Stimulated activated CD8-positive, alpha-beta memory T cell treated with anti-CD3 and anti-CD28 coated beads, Interleukin-12 subunit alpha, Interleukin-12 subunit beta, amount 100 ng/mL, for 1 hour (primary cell): ENCODE measurements at regions not wholly inside any gene's neighbourhood (a gene's known extent, or its start where the extent isn't known, plus 50 kb on each side); places are given as distances from the start of the nearest gene placed in this dataset.

Experiments
- DNase-seq: peaks from one replicate; pipeline ENCODE4 v3.0.0-alpha.2; 2020; ENCODE audit warnings: low read depth

DNA sequence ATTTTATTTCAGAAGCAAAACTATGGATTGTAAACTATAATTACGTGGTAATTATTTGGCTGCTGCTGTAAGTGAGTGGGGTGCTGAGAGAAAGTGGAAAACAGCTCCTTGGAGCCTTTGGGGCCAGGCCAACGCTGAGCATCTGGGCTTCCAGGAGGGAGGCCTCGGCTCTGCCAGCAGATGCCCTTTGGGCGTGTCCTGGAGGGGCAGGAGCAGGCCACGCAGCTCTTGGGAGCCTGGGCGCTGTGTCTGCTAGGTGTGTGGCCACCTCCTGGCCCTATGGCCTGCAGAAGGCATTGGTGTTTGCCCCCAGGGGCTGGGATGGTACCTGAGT lies 423.3 kb downstream of the GLRX3 start:
- DNase-seq: no peak

GRCh38 chr10:130560116-130560515 lies 423.9 kb downstream of the GLRX3 start:
- no peak for DNase-seq

DNA sequence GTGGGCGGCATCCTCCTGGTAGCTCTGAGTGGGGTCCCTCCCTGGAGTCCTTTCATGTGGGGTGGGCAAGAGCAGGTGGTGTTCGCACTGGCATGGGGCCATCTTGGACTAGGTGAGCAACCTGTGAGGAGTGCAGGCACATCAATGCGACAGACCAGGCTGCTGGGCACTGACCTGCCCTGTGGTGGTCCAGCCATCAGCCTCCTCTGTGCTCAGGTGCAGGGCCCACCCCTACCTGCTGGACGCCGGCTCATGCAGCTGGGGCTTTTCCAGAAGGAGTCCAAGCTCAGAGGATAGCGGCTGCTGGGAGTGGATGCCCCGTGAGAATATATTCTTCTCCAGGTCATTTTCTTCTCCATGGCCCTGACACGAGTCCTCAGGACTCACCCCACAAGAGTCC lies 424.4 kb downstream of the GLRX3 start:
- DNase-seq: no peak

DNA sequence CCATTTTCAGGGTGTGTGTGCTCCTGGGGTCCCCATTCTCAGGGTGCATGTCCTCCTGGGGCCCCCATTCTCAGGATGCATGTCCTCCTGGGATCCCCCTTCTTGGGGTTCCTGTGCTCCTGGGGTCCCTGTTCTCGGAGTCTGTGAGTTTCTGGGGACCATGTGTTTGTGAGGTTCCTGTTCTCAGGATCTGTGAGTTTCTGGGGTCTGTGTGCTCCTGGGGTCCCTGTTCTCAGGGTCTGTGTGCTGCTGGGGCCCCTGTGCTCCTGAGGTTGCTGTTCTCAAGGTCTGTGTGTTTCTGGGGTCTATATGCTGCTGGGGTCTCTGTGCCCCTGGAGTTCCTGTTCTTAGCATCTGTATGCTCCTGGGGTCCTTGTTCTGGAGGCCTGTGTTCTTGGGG lies 425.5 kb downstream of the GLRX3 start:
- DNase-seq: no peak

DNA sequence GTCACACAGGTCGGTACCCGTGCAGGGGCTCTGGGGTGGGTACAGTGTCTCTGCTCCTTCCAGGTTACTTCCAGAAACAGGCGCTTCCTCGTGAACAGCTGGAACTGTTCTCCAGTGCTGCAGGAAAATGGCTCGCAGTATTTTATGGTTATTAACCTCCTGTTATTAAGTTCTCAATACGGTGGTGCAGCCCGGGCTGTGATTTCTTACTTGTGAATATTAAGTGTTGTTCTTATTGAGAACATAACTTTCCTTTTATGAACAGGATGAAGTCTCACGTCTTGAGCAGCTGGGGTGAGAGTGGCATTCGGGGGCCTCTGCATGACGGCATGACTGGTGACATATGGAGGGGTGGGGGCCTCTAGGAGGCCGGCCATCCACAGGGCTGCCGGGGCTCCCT lies 430.8 kb downstream of the GLRX3 start:
- no peak for DNase-seq

GRCh38 chr10:130567436-130567835 lies 431.2 kb downstream of the GLRX3 start:
- DNase-seq: no peak

DNA sequence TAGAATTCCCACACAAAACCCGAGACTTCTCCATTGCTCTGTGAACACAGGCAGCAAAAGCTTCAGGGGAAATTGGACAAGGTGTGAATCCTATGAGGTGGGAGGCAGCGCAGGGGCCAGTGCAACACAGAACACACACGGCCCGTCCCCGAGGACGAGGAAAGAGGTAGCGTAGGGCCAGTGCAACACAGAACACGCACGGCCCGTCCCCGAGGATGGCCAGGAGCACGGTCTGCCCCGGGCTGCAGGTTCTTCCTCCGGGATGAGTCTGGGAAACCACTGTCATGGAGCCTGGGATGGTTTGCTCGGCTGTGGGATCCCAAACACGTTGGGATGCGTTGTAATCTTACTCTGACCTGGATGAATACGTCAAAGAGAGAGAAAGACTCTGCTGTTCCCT lies 432.1 kb downstream of the GLRX3 start:
- no peak for DNase-seq

GRCh38 chr10:130570074-130570473 lies 433.9 kb downstream of the GLRX3 start:
- no peak for DNase-seq

DNA sequence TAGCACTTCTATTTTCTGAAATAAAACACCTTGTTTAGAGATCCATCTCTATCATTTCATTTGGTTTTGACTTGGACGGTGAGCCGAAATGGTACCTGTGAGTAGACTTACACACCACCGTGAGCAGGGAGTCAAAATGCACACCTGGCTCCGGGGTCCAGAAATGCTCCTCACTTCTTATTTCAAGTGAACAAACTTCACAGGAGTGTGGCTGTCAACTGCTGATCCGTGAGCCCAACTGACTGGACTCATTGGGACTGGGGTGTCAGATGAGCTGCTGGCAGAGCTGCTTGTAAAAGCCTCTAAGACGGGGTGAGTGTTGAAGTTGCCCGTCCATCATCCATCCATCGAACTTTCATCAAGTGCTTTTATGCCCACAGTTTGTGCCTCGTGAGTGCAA lies 435.5 kb downstream of the GLRX3 start:
- DNase-seq: no peak

DNA sequence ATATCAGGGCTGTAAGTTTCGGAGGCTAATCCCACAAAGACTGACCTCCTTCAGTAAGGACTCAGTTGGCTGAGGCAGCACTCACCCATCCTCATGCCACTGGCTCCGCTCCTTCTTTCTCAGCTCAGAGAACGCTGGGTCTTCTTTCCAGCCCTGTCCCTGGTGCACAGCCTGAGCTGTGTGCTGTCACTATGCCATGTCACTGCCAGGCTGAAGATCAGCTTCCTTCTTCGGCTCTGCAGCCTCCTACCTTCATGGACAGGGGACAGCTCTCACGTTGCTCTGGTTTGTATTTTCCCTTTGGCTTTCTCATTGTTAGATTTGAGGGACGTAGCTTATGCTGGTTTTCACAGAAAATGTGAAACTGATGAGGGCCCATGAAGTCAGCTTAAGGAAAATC lies 437.3 kb downstream of the GLRX3 start:
- DNase-seq: no peak

GRCh38 chr10:130575756-130576285 lies 439.6 kb downstream of the GLRX3 start:
- DNase-seq: no peak

GRCh38 chr10:130576427-130576826 lies 440.2 kb downstream of the GLRX3 start:
- DNase-seq: no peak

- no peak for DNase-seq
These were observed 440.8 kb downstream of the GLRX3 start for GRCh38 chr10:130577039-130577438.

DNA sequence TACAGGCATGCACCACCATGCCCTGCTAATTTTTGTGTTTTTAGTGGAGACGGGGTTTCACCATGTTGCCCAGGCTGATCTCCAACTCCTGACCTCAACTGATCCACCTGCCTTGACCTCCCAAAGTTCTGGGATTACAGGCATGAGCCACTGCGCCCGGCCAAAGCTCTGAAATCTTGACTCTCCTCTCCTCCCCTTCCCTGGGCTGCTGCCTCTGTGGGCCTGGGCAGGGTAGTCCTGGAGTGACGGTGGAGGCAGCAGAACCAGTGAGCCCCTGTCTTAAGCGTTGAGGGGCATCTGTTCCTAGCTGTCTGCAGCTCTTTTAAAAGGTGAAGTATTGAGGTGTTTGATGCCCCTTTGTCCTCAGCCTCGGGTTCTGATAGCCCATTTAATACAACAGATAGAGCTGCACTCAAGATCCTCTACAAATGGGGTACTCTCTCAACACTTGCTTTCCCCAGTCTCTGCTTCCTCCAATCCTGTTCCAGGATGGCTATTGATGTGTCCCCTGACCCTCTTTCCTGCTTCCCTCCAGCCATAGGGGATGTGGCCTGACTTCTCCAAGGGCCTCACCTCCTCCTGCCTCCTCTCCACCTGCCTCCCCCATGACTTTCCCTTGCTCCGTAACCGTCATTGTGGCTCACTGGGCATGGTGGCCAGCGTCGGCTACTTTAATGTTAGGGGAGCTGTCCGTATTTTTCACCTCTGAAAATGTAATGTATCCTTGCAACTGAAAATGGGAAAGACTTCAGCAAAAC lies 442.5 kb downstream of the GLRX3 start:
- DNase-seq: no peak

DNA sequence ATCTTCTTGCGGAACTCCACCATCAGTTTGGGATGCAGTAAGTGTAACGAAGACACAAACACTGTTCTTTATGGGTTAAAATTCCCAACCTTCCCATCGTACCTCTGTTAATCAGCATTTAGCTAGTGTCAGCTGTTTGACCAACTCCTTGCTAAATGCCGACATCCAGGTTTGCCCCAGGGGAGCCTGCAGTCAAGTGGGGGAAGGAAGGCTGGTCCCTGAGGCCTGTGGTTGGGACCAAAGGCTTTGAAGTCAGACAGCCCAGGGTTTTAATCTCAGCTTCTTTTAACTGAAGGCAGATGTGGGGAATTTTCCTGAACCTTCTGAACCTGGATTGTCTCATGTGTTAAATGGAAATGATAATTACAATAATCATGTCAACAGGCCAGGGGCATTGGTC lies 443.7 kb downstream of the GLRX3 start:
- no peak for DNase-seq

DNA sequence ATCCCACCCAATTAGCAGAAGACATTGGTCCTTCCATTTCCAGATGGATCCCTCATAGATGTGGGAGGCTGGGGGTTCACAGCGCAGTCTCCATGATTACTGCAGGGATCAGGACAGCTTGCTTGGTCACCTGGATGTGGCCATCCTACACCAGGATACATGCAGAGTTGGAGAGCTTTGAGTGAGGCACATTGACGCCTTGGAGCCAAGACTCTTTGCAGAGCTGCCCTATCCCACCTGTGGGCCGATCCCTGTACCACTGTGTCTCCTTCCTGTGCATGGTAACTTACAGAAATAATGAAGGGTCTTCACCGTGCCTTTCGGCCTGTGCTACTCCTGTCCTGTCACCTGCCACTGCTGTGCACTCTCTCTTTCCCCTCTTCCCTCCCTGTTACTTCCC lies 444.8 kb downstream of the GLRX3 start:
- no peak for DNase-seq

GRCh38 chr10:130587718-130588117 lies 451.5 kb downstream of the GLRX3 start:
- DNase-seq: no peak

DNA sequence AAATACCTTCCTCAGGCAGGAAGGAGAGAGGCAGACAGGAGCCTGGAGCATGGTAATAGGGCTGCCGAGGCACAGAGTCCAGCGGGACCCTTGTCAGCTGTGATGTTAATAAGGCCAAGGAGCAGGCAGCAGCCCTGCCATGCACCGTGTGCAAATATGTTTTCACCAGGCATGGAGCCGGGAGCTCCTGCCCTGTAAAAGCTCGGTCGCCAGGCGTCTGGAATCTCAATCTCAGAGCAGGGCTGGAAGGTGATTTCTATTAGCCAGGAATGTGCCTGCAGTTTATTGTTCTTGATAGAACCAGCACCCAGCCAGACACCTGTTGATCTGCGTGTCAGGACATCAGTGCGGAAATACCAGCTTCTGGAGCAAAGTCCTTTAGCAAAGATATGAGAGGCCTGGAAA lies 469.8 kb downstream of the GLRX3 start:
- no peak for DNase-seq

GRCh38 chr10:130607366-130607765 lies 471.2 kb downstream of the GLRX3 start:
- no peak for DNase-seq

DNA sequence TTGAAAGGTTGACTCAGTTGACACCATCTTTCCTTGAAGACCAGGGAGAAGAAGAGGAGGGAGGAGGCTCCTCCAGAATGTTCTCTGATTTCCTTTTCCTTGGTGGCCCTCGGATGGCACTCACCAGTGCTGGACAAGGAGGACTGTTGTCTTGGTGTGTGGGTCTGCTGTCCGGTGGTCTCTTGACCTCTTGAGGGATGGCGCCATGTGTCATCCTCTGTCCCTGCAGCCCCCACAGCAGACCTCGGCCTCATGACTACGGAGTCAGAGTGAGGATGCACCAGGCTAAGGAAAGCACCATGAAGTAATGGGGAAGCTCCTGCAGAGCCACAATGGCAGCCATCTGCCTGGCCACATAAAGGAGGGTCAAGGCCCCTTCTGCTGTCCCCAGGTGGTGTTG lies 475.0 kb downstream of the GLRX3 start:
- DNase-seq: no peak

DNA sequence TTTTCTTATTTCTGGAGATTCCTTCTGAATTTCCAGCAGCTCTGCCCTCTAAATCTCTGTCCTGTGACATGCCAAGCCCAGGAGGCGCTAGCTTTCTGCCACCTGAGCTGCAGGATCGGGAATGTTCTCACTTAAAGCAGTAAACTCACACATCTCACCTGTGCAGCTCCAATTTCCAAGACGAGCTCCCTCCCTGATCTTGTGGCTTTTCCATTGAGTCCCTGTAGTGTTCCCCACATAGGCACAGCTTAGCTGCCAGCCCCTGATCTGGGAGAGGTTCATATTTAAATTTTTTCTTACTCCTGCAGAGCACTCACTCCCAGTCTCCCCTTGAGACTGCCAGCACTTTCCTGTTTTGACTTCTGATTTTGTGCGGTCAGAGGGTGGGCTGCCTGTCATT lies 479.3 kb downstream of the GLRX3 start:
- no peak for DNase-seq

- no peak for DNase-seq
These were observed 481.8 kb downstream of the GLRX3 start for GRCh38 chr10:130617985-130618384.

GRCh38 chr10:130618647-130619046 lies 482.5 kb downstream of the GLRX3 start:
- no peak for DNase-seq

GRCh38 chr10:130621231-130621775 lies 485.1 kb downstream of the GLRX3 start:
- no peak for DNase-seq
